A673 (cell line): ENCODE measurements at regions not wholly inside any gene's neighbourhood (a gene's known extent, or its start where the extent isn't known, plus 50 kb on each side); places are given as distances from the start of the nearest gene placed in this dataset.

Source experiments
- BruUV-seq: library from RNA; stranded (reverse); fragments of 400-500 nt; replicated peaks from 2 replicates; lab custom pipeline; 2021; lab: Mats Ljungman, UMichigan
- CTCF ChIA-PET: fragments of 300-600 bp; sonication (Branson Sonifier 250); formaldehyde crosslinking; loops from one replicate; lab custom pipeline; 2022; ENCODE audit warnings: antibody characterized with exemption; lab: Charles Lee
- POLR2A ChIA-PET: fragments of 300-600 bp; sonication (Branson Sonifier 250); formaldehyde crosslinking; loops from one replicate; lab custom pipeline; 2022; ENCODE audit warnings: antibody characterized with exemption; ENCODE audit not compliant: low non-redundant PET; lab: Charles Lee
- DNase-seq: peaks from one replicate; pipeline ENCODE4 v3.0.0-alpha.2; 2015; ENCODE audit warnings: low spot score
- H3K27ac ChIP-seq: fragments of 200-600 bp; sonication (generic); 2 replicates; pipeline ENCODE4 v1.5.1; 2016; ENCODE audit warnings: mixed run types, low read depth, mild to moderate bottlenecking, mixed read lengths, antibody characterized with exemption, low read length; ENCODE audit not compliant: poor library complexity, severe bottlenecking
- H3K27me3 ChIP-seq: fragments of 200-600 bp; sonication (generic); replicated peaks from 2 replicates; pipeline ENCODE4 v1.6.1; 2017; ENCODE audit warnings: mixed run types, low read depth, mild to moderate bottlenecking, mixed read lengths, antibody characterized with exemption, low read length; ENCODE audit not compliant: insufficient read depth, poor library complexity
- H3K36me3 ChIP-seq: fragments of 200-600 bp; sonication (generic); 2 replicates; pipeline ENCODE4 v1.6.1; 2016; ENCODE audit warnings: mixed run types, mild to moderate bottlenecking, mixed read lengths, antibody characterized with exemption, low read length; ENCODE audit not compliant: insufficient read depth, poor library complexity, severe bottlenecking
- H3K4me1 ChIP-seq: fragments of 200-600 bp; sonication (generic); 2 replicates; pipeline ENCODE4 v1.6.1; 2017; ENCODE audit warnings: mixed run types, mild to moderate bottlenecking, mixed read lengths, antibody characterized with exemption, low read length; ENCODE audit not compliant: insufficient read depth, poor library complexity, severe bottlenecking
- H3K4me3 ChIP-seq: fragments of 200-600 bp; sonication (generic); 2 replicates; pipeline ENCODE4 v1.5.1; 2016; ENCODE audit warnings: low read depth, mixed run types, mild to moderate bottlenecking, mixed read lengths, low read length; ENCODE audit not compliant: poor library complexity, severe bottlenecking
- H3K9me3 ChIP-seq: fragments of 200-600 bp; sonication (generic); 2 replicates; pipeline ENCODE4 v1.6.1; 2016; ENCODE audit warnings: mixed run types, low read depth, mild to moderate bottlenecking, mixed read lengths, antibody characterized with exemption, low read length; ENCODE audit not compliant: poor library complexity, severe bottlenecking
- CTCF ChIP-seq: fragments of 300-800, 200-600 bp; sonication (generic); conservative IDR thresholded peaks from 2 replicates; pipeline ENCODE4 v1.5.1; 2017; ENCODE audit warnings: low read depth, mild to moderate bottlenecking, antibody characterized with exemption, low read length, moderate library complexity, mixed read lengths
- EZH2 ChIP-seq: fragments of 200-600 bp; sonication (generic); IDR thresholded peaks from 2 replicates; pipeline ENCODE4 v1.6.1; 2017; ENCODE audit warnings: borderline replicate concordance, low read depth, mild to moderate bottlenecking, mixed read lengths, antibody characterized with exemption, low read length; ENCODE audit not compliant: poor library complexity, severe bottlenecking
- intact Hi-C: fragments of 100-400 bp; cut with micrococcal nuclease; formaldehyde crosslinking; loops from one replicate; pipeline ENCODE4 v1.10.0; 2022; ENCODE audit not compliant: unreplicated experiment

- POLR2A ChIA-PET: no interaction called here
- BruUV-seq: no TSS peak
- no peaks in the 10 kb centered on the region for H3K9me3 ChIP-seq
Measured at GRCh38 chr6:164836486-164836885, 472.9 kb downstream of the C6orf118 start.

GRCh38 chr6:164832410-164832809 lies 477.0 kb downstream of the C6orf118 start:
- TF ChIP-seq CTCF (no peak), EZH2 (no peak)
- Histone ChIP-seq H3K27ac (no peak overlapping the region), H3K27me3 (no peaks in the 10 kb centered on the region), H3K4me3 (no peak overlapping the region), H3K36me3 (no peaks in the 10 kb centered on the region), H3K9me3 (no peaks in the 10 kb centered on the region), H3K4me1 (no peaks in the 10 kb centered on the region)
- intact Hi-C loops: no loop called here
- BruUV-seq: no TSS peak
- CTCF ChIA-PET: no interaction called here
- POLR2A ChIA-PET: no interaction called here
- DNase-seq: no peak

More at GRCh38 chr6:164836486-164836885, 472.9 kb downstream of the C6orf118 start:
- CTCF ChIA-PET: no interaction called here
- TF ChIP-seq EZH2: no peak
- no peak for TF ChIP-seq CTCF
- H3K4me3 ChIP-seq: no peak overlapping the region
- H3K4me1 ChIP-seq: no peaks in the 10 kb centered on the region
- H3K27me3 ChIP-seq: no peaks in the 10 kb centered on the region
- H3K36me3 ChIP-seq: no peaks in the 10 kb centered on the region
- no peak for DNase-seq
- intact Hi-C loops: no loop called here
- no peak overlapping the region for H3K27ac ChIP-seq

GRCh38 chr6:164827537-164827936 lies 481.9 kb downstream of the C6orf118 start:
- CTCF ChIA-PET: no interaction called here
- BruUV-seq: no TSS peak
- Histone ChIP-seq H3K4me3 (no peak overlapping the region), H3K9me3 (no peaks in the 10 kb centered on the region), H3K4me1 (no peaks in the 10 kb centered on the region), H3K27me3 (no peaks in the 10 kb centered on the region), H3K27ac (no peak overlapping the region), H3K36me3 (no peaks in the 10 kb centered on the region)
- intact Hi-C loops: no loop called here
- DNase-seq: no peak
- POLR2A ChIA-PET: no interaction called here
- TF ChIP-seq EZH2: no peak
- no peak for TF ChIP-seq CTCF
